ENCODE measurements at regions not wholly inside any gene's neighbourhood (a gene's known extent, or its start where the extent isn't known, plus 50 kb on each side); places are given as distances from the start of the nearest gene placed in this dataset.

GRCh38 chr12:25653487-25654175, 100.5 kb upstream of the LMNTD1 start:
- no peak for TF ChIP-seq CTCF (IDR thresholded peaks at IDR 0.05)
- no peak for DNase-seq
- Histone ChIP-seq H3K27me3 (no peaks in the 10 kb centered on the region), H3K4me3 (no peak overlapping the region), H3K9me3 (no peaks in the 10 kb centered on the region), H3K36me3 (no peaks in the 10 kb centered on the region), H3K4me1 (peaks cover 0 to 1% (median 0%) of the 10 kb centered on the region in 4 donors), H3K27ac (no peak overlapping the region)
- intact Hi-C loops (cut with DNase I; ENCODE audit: low total_unique reads), result no loop called here

- TF ChIP-seq CTCF (IDR thresholded peaks at IDR 0.05), result no peak
- intact Hi-C loops (cut with DNase I; ENCODE audit: low total_unique reads), result no loop called here
These were observed 102.6 kb upstream of the LMNTD1 start for GRCh38 chr12:25655702-25656101.

GRCh38 chr12:25659621-25660020, 106.5 kb upstream of the LMNTD1 start:
- no peaks in the 10 kb centered on the region for H3K9me3 ChIP-seq

More at GRCh38 chr12:25655702-25656101, 102.6 kb upstream of the LMNTD1 start:
- Histone ChIP-seq H3K36me3 (no peaks in the 10 kb centered on the region), H3K27ac (no peak overlapping the region), H3K27me3 (no peaks in the 10 kb centered on the region), H3K4me3 (no peak overlapping the region), H3K4me1 (no peaks in the 10 kb centered on the region), H3K9me3 (no peaks in the 10 kb centered on the region)
- no peak for DNase-seq

GRCh38 chr12:25670076-25671055, 117.3 kb upstream of the LMNTD1 start:
- intact Hi-C loops (cut with DNase I; ENCODE audit: low total_unique reads), result no loop called here
- H3K36me3 ChIP-seq, result no peaks in the 10 kb centered on the region
- no peak overlapping the region for H3K4me3 ChIP-seq
- no peaks in the 10 kb centered on the region for H3K4me1 ChIP-seq
- no peak for TF ChIP-seq CTCF (IDR thresholded peaks at IDR 0.05)
- no peak overlapping the region for H3K27ac ChIP-seq
- DNase-seq, result no peak
- H3K27me3 ChIP-seq, result peaks cover 0 to 6% of the 10 kb centered on the region in 2 donors
- H3K9me3 ChIP-seq, result no peaks in the 10 kb centered on the region

More at GRCh38 chr12:25659621-25660020, 106.5 kb upstream of the LMNTD1 start:
- no peak for TF ChIP-seq CTCF (IDR thresholded peaks at IDR 0.05)
- no peaks in the 10 kb centered on the region for H3K27me3 ChIP-seq
- H3K36me3 ChIP-seq, result no peaks in the 10 kb centered on the region
- H3K27ac ChIP-seq, result no peak overlapping the region
- no peaks in the 10 kb centered on the region for H3K4me1 ChIP-seq
- intact Hi-C loops (cut with DNase I; ENCODE audit: low total_unique reads), result no loop called here
- no peak overlapping the region for H3K4me3 ChIP-seq
- no peak for DNase-seq

- intact Hi-C loops (cut with DNase I; ENCODE audit: low total_unique reads), result no loop called here
- no peak for TF ChIP-seq CTCF (IDR thresholded peaks at IDR 0.05)
- Histone ChIP-seq H3K4me1 (no peaks in the 10 kb centered on the region), H3K9me3 (no peaks in the 10 kb centered on the region), H3K4me3 (no peak overlapping the region), H3K27me3 (no peaks in the 10 kb centered on the region), H3K27ac (no peak overlapping the region), H3K36me3 (no peaks in the 10 kb centered on the region)
- DNase-seq, result no peak
These were observed 122.7 kb upstream of the LMNTD1 start for GRCh38 chr12:25675808-25676207.

Measured in tibial artery (tissue), 4 donors.